Globus pallidus (tissue), 1 donor: ENCODE measurements at regions not wholly inside any gene's neighbourhood (a gene's known extent, or its start where the extent isn't known, plus 50 kb on each side); places are given as distances from the start of the nearest gene placed in this dataset.
"Not testable (repeated sequence)": the region's sequence is repeated elsewhere in the genome, so short reads cannot be mapped to it uniquely, and the experiment has no call there.

Source experiments
- DNase-seq: peaks from one replicate; pipeline ENCODE4 v3.0.0-alpha.2; 2015; ENCODE audit warnings: low spot score

DNA sequence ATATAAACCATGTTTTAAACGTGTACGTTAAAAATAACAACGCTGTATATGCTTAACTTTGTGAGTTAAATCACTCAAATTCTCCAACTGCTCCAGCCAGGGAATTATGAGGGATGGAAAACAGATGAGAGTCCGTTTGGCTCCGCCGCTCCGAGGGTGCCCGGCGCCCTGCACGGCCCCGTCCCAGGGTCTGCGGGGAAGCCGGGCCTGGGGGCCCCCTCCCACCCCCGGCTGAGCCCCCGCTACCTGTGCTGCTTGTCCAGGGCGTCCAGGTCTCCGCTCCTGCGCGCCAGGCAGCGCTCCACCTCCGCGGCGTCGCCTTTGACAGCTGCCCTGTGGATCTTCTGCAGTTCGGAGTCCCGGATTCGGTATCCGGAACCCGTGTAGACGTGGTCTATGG lies 415.5 kb downstream of the FOXD4L4 start:
- DNase-seq: not testable (repeated sequence)

- peak; percentile 3 for DNase-seq
These were observed 416.2 kb downstream of the FOXD4L4 start for GRCh38 chr9:66153021-66153725.

DNA sequence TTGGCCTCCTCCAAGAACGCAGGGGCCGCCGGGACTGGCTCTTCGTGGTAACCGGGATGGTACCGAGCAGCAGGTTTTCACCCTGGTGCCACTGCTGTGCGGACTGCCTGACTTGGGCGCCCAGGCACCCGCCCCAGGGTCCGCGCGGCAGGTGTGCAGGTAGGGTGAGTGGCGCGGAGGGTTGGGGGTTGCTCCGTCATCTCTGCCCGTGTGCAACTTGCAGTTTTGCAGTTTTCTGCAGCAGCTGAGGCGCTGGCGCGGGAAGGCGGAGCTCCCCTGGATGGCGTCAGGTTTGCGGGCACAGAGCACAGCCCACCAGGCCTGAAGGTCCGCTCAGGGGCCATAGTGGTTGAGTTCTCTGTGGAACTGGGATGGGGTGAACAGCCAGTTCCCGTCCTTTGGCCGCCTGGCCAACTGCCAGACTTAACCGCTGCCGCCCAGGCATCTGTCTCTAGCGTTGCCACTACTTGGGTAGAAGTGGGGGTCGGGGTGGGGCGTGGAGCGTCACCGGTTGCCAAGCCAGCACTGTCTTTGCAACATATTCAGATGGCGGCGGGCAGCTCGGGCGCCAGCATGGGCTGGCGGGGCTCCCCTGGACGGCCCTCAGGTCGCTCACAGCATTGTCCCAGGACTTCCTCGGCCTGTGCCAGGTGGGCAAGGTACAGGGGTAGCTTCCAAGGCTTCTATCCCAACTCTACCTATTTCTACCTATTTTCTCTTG lies 417.2 kb downstream of the FOXD4L4 start:
- not testable (repeated sequence) for DNase-seq

GRCh38 chr9:66182316-66182715 lies 445.4 kb downstream of the FOXD4L4 start:
- not testable (repeated sequence) for DNase-seq

GRCh38 chr9:66183648-66184047 lies 446.7 kb downstream of the FOXD4L4 start:
- DNase-seq: not testable (repeated sequence)

DNA sequence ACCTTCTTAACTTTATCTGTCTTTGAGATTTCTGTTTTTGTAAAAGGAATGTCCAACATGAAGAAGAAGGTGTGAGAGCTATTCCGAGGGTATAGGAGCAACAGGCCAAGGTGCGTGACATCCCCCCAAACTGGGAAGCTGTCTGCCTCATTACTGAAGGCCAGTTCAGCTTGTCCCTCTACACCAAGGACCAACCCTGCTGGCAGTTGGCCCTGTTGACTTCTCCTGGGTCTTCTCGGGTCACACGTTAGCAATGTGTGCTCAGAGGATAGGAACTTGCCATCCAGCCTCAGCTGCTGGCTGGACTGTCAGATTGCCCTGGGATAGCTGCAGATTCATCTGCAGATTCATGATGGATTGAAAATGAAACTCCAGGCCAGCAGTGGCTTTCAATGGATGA lies 460.3 kb downstream of the FOXD4L4 start:
- not testable (repeated sequence) for DNase-seq

DNA sequence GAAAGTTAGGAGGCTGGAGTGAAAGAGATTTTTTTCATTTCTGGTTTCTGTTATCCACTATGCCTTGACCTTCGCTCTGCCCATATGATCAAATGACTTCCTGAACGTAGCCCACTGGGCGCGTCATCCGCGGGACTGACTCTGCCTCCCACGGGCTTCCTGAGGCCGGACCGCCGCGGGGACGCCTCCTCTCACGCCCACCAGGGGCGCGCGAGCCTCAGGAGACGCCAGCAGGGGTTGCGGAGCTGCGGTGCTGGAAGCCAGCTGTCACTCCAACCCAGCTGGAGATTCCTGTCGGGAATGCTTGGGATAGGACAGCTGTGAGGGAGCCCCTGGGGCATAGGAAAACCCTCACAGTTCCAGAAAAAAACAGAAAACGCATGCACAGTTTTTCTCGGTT lies 461.5 kb downstream of the FOXD4L4 start:
- not testable (repeated sequence) for DNase-seq

DNA sequence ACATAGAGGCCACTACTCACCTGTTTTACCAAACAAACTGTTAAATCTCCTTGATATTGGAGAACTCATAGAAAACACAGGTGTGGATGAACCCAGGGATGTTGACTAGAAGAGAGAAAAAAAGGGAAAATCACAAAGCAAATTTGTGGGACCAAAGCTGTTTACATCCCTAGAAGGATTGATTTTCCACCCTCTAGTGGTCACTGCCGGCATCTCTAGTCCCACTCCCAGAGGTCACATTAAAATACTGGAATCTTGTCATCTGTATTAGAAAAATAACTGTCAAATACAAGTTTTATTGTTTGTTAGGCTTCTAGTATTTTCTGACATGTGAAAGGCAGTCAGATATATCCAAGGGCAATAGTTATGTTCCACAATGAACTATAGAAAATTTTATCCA lies 469.7 kb downstream of the FOXD4L4 start:
- DNase-seq: not testable (repeated sequence)

DNA sequence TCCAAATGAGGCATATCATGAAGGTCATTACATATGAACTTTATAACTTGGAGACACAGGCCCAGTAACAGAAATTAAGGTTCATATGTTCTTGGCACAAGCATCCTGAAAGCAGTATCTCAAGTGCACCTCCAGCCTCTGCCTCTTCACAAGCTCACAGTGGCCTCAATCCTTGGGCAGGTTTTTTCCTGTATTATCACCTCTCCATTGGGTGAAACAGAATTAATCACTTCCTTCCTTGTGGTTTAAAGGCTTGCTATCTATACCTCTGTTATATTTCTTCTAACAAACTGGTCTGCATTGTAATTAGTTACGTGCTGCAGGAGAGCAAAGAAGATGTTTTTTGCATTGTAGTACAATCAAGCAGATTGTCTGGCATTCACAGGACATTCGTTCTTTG lies 471.0 kb downstream of the FOXD4L4 start:
- DNase-seq: not testable (repeated sequence)

GRCh38 chr9:66244763-66245162 lies 507.8 kb downstream of the FOXD4L4 start:
- DNase-seq: not testable (repeated sequence)

DNA sequence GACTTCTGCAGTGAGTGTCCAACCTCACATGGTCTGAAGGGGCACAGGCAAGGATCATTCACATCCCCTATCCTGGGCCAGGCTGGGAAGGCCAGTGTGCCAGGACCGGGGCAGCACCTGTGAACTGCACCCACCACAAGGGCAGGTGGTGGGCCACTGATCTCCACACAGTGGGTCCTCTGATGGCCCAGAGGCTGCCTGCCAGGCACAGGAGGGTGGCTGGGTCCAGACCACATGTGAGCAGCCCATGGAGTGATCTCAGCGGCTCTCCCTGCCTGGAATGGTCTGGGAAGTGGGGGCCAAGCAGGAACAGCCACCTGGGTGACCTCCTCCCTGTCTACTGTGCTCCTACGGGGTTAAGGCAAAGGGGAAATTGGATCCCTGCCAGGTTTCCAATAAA lies 508.5 kb downstream of the FOXD4L4 start:
- DNase-seq: not testable (repeated sequence)

DNA sequence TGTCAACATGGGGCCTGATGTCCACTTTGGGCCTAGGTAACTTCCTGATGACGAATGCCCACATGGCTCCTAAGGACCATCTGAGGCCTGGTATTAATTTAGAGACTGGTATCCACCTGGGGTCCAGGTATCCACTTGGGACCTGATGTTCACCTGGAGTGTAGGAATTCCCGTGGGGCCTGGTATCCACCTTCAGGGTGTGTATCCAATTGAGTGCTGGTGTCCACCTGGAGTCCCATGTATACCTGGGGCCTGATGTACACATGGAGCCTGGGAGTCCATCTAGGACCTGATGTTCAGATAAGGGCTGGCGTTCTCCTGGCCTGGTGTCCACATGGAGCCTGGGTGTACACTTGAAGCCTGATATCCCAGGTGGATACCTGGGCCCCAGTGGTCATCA lies 520.6 kb downstream of the FOXD4L4 start:
- DNase-seq: not testable (repeated sequence)

DNA sequence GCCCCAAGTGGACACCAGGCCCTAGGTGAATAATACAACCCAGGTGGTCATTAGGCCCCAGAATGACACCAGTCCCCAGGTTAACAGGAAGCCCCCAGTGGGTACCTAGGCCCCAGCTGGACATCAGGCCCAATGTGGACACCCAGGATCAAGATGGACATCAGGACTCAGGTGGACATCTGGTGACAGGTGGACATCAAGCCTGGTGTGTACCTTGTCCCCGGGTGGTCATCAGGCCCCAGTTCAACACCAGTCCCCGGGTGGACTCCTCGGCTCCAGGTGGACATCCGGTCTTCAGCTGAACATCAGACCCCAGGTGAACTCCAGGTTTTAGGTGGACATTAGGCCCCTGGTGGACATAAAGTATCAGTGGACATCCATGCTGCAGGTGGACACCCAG lies 524.6 kb downstream of the FOXD4L4 start:
- not testable (repeated sequence) for DNase-seq

DNA sequence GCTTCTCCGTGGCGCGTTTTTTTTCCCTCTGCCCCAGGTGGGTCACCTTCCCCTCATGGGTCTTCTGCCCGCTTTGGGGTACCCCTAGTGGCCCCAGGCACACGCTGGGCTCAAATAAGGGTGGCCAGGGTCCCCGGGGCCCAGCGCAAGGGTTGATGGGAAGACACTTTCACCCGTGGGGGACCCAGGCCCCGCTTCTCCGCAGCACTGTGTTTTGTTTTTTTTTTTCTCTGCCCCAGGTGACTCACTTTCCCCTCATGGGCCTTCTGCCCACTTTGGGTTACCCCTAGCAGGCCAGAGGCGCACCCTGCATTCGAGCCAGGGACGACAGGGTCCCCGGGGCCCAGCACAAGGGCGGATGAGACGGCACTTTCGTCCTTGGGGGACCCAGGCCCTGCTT lies 526.7 kb downstream of the FOXD4L4 start:
- not testable (repeated sequence) for DNase-seq

- not testable (repeated sequence) for DNase-seq
These were observed 527.8 kb downstream of the FOXD4L4 start for GRCh38 chr9:66264786-66265185.

- DNase-seq: not testable (repeated sequence)
These were observed 529.3 kb downstream of the FOXD4L4 start for GRCh38 chr9:66266202-66266601.

GRCh38 chr9:66266856-66267430 lies 530.0 kb downstream of the FOXD4L4 start:
- DNase-seq: not testable (repeated sequence)

DNA sequence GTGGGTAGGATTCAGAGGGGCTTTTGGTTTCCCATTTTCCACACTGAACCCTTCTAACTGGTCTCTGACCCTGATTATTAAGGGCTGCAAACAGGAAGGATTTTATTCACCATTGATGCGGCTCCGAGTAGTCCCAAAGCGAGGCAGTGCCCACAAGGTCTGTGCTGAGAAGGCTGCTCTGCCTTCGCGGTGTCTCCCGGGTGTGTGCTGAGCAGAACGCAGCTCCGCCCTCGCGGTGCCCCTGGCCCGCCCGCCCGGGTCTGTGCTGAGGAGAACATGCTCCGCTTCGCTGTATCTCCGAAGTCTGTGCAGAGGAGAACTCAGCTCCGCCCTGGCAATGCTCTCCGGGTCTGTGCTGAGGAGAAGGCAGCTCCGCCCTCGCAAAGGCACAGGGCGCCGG lies 530.7 kb downstream of the FOXD4L4 start:
- DNase-seq: not testable (repeated sequence)

GRCh38 chr9:66269024-66269423 lies 532.1 kb downstream of the FOXD4L4 start:
- not testable (repeated sequence) for DNase-seq

DNA sequence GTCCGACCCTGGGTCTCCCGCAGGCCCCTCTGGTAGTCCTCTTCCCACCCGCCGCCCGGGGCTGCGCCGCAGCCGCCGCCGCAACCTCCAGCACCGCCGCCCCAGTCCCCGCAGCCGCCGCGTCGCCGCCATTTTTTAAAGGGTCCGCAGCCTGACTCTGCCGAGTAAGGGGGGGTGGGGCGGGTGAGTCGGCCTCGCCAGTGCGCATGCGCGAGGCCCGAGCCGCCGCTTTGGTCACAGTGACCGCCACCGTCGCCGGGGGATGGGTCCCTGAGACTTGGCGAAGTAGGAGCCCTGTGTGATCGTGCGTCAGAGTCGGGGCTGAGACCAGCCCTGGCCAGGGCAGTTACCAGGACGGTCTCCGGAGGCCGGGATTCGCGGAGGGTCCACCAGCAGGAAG lies 532.8 kb downstream of the FOXD4L4 start:
- DNase-seq: not testable (repeated sequence)

DNA sequence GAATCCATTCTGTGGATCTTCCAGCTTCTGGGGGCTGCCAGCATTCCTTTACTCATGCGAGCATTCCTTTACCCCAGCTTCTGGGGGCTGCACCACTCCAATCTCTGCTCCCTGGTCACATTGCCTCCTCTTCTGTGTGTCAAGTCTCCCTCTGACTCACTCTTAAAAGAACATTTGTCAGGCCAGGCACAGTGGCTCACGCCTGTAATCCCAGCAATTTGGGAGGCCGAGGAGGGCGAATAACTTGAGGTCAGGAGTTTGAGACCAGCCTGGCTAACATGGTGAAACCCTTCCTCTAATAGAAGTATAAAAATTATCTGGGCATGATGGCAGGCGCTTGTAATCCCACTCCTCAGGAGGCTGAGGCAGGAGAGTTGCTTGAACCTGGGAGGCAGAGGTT lies 541.9 kb downstream of the FOXD4L4 start:
- not testable (repeated sequence) for DNase-seq
